Liver (tissue), 8 donors: ENCODE measurements at regions not wholly inside any gene's neighbourhood (a gene's known extent, or its start where the extent isn't known, plus 50 kb on each side); places are given as distances from the start of the nearest gene placed in this dataset.

ENCODE experiments used
- DNase-seq: peaks from one replicate; pipeline ENCODE4 v3.0.0-alpha.2; 2017; ENCODE audit warnings: low spot score
- H3K27ac ChIP-seq, 2 donors: one replicate each; pipeline ENCODE4 v1.7.0; 2013; ENCODE audit warnings: inconsistent platforms in 2 of 2, low read length in 2 of 2, control low read depth in 1 of 2, low read depth in 1 of 2, mild to moderate bottlenecking in 1 of 2
- H3K27me3 ChIP-seq, 4 donors: one replicate each; pipeline versions ENCODE4 v1.6.1 to v1.7.0; 2013; ENCODE audit warnings: low read length in 3 of 4, inconsistent platforms in 1 of 4, mild to moderate bottlenecking in 1 of 4, moderate library complexity in 1 of 4; ENCODE audit not compliant: control insufficient read depth in 4 of 4, insufficient read depth in 4 of 4
- H3K36me3 ChIP-seq, 4 donors: one replicate each; pipeline versions ENCODE4 v1.6.1 to v1.7.0; 2013; ENCODE audit warnings: low read length in 3 of 4, mild to moderate bottlenecking in 3 of 4, low read depth in 1 of 4, moderate library complexity in 1 of 4; ENCODE audit not compliant: control insufficient read depth in 4 of 4, insufficient read depth in 3 of 4
- H3K4me1 ChIP-seq, 4 donors: one replicate each; pipeline versions ENCODE4 v1.6.1 to v1.7.0; 2013; ENCODE audit warnings: low read length in 3 of 4, mild to moderate bottlenecking in 3 of 4, moderate library complexity in 1 of 4; ENCODE audit not compliant: control insufficient read depth in 4 of 4, insufficient read depth in 4 of 4
- H3K4me3 ChIP-seq, 3 donors: one replicate each; pipeline versions ENCODE4 v1.6.1 to v1.7.0; 2013; ENCODE audit warnings: low read length in 3 of 3, control low read depth in 1 of 3, low read depth in 1 of 3, mild to moderate bottlenecking in 1 of 3
- H3K9ac ChIP-seq, 2 donors: one replicate each; pipeline ENCODE4 v1.7.0; 2013; ENCODE audit warnings: low read length in 2 of 2, mild to moderate bottlenecking in 2 of 2, moderate library complexity in 2 of 2, control low read depth in 1 of 2, low read depth in 1 of 2
- H3K9me3 ChIP-seq, 4 donors: one replicate each; pipeline versions ENCODE4 v1.6.1 to v1.7.0; 2013; ENCODE audit warnings: low read length in 3 of 4; ENCODE audit not compliant: control insufficient read depth in 4 of 4
- EGR1 ChIP-seq, 2 donors: IDR thresholded peaks; 2 replicates each; pipeline ENCODE4 v1.6.1; 2016 to 2018; ENCODE audit warnings: antibody characterized with exemption in 2 of 2, low read depth in 2 of 2
- FOXA1 ChIP-seq: IDR thresholded peaks from 2 replicates; pipeline ENCODE4 v1.6.1; 2016; ENCODE audit warnings: antibody characterized with exemption
- FOXA2 ChIP-seq: IDR thresholded peaks from 2 replicates; pipeline ENCODE4 v1.6.1; 2016; ENCODE audit warnings: antibody characterized with exemption
- GABPA ChIP-seq, 2 donors: IDR thresholded peaks in 1 of 2; conservative IDR thresholded peaks in 1 of 2; 2 replicates each; pipeline ENCODE4 v1.6.1; 2016; ENCODE audit warnings: antibody characterized with exemption in 2 of 2, mild to moderate bottlenecking in 1 of 2, moderate library complexity in 1 of 2
- HNF4A ChIP-seq, 2 donors: conservative IDR thresholded peaks; 2 replicates each; pipeline ENCODE4 v1.6.1; 2016; ENCODE audit warnings: antibody characterized with exemption in 2 of 2, mild to moderate bottlenecking in 2 of 2
- HNF4G ChIP-seq: IDR thresholded peaks from 2 replicates; pipeline ENCODE4 v1.6.1; 2016; ENCODE audit warnings: antibody characterized with exemption
- JUND ChIP-seq, 2 donors: IDR thresholded peaks; 2 replicates each; pipeline ENCODE4 v1.6.1; 2016; ENCODE audit warnings: antibody characterized with exemption in 2 of 2
- NR2F2 ChIP-seq: IDR thresholded peaks from 2 replicates; pipeline ENCODE4 v1.6.1; 2016; ENCODE audit warnings: antibody characterized with exemption
- RAD21 ChIP-seq, 2 donors: IDR thresholded peaks; 2 replicates each; pipeline ENCODE4 v1.6.1; 2016; ENCODE audit warnings: antibody characterized with exemption in 2 of 2, mild to moderate bottlenecking in 2 of 2
- RXRA ChIP-seq, 2 donors: IDR thresholded peaks; 2 replicates each; pipeline ENCODE4 v1.6.1; 2017 to 2018; ENCODE audit warnings: antibody characterized with exemption in 2 of 2, mild to moderate bottlenecking in 1 of 2
- SP1 ChIP-seq: IDR thresholded peaks from 2 replicates; pipeline ENCODE4 v1.6.1; 2018; ENCODE audit warnings: antibody characterized with exemption, mild to moderate bottlenecking
- TAF1 ChIP-seq: conservative IDR thresholded peaks from 2 replicates; pipeline ENCODE4 v1.6.1; 2016; ENCODE audit warnings: antibody characterized with exemption, mild to moderate bottlenecking
- YY1 ChIP-seq: IDR thresholded peaks from 2 replicates; pipeline ENCODE4 v1.6.1; 2016; ENCODE audit warnings: antibody characterized with exemption, mild to moderate bottlenecking
- WGBS: extraction: QIAGEN DNeasy Blood & Tissue Kit; methylation state at CpG from one replicate; pipeline ENCODE4 v1.1.7; 2013; 5-methylcytosine and 5-hydroxymethylcytosine counted together
- TF ChIP-seq, protein P1 (sequence below): IDR thresholded peaks from 2 replicates; pipeline ENCODE4 v1.6.1; 2016; ENCODE audit warnings: antibody characterized with exemption
- TF ChIP-seq, protein P2 (sequence below): IDR thresholded peaks from 2 replicates; pipeline ENCODE4 v1.6.1; 2016; ENCODE audit warnings: antibody characterized with exemption, mild to moderate bottlenecking
- TF ChIP-seq, protein P3 (sequence below): IDR thresholded peaks from 2 replicates; pipeline ENCODE4 v1.6.1; 2016; ENCODE audit warnings: antibody characterized with exemption
- TF ChIP-seq, protein P4 (sequence below): IDR thresholded peaks from 2 replicates; pipeline ENCODE4 v1.6.1; 2016; ENCODE audit warnings: antibody characterized with exemption
- TF ChIP-seq, protein P5 (sequence below): fragments of 150-350 bp; IDR thresholded peaks from 2 replicates; pipeline ENCODE4 v1.5.1; 2017; ENCODE audit warnings: improper control_type of control experiment, low read depth, low read length; ENCODE audit not compliant: missing input control
- donor health status: healthy.
- donor health status: healthy.
- donor health status: healthy.
- donor health status: healthy.
- donor health status: healthy.

DNA sequence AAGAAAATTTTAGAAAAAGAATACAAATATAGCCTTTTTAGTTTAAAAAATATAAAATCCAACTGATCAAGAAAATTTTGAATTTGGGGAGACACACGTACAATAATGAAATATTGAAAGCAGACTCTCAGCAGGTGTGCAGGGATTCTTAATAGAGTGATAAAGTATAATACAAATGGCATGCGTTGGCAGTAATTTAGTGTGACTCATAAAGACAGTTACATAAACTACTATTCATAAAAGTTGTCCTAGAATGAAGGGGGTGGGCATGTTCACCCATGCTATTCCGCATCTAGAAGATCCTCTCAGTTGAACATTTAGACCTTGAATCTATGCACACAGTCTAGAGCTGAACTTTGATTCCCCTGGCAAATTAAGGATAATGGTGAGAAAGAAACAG lies 200.4 kb upstream of the AVPR1A start:
- Histone ChIP-seq H3K9me3 (no peaks in the 10 kb centered on the region), H3K27me3 (no peaks in the 10 kb centered on the region), H3K27ac (no peak overlapping the region), H3K9ac (no peak overlapping the region), H3K4me1 (no peaks in the 10 kb centered on the region), H3K4me3 (no peak overlapping the region), H3K36me3 (no peaks in the 10 kb centered on the region)
- DNase-seq: no peak
- WGBS: 83% methylated on average over 3 of the region's 3 CpGs
- TF ChIP-seq NR2F2: no peak
- TF ChIP-seq, protein P1, sequence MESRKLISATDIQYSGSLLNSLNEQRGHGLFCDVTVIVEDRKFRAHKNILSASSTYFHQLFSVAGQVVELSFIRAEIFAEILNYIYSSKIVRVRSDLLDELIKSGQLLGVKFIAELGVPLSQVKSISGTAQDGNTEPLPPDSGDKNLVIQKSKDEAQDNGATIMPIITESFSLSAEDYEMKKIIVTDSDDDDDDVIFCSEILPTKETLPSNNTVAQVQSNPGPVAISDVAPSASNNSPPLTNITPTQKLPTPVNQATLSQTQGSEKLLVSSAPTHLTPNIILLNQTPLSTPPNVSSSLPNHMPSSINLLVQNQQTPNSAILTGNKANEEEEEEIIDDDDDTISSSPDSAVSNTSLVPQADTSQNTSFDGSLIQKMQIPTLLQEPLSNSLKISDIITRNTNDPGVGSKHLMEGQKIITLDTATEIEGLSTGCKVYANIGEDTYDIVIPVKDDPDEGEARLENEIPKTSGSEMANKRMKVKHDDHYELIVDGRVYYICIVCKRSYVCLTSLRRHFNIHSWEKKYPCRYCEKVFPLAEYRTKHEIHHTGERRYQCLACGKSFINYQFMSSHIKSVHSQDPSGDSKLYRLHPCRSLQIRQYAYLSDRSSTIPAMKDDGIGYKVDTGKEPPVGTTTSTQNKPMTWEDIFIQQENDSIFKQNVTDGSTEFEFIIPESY: no peak
- TF ChIP-seq HNF4A (conservative IDR thresholded peaks at IDR 0.05): no peak
- TF ChIP-seq, protein P2, sequence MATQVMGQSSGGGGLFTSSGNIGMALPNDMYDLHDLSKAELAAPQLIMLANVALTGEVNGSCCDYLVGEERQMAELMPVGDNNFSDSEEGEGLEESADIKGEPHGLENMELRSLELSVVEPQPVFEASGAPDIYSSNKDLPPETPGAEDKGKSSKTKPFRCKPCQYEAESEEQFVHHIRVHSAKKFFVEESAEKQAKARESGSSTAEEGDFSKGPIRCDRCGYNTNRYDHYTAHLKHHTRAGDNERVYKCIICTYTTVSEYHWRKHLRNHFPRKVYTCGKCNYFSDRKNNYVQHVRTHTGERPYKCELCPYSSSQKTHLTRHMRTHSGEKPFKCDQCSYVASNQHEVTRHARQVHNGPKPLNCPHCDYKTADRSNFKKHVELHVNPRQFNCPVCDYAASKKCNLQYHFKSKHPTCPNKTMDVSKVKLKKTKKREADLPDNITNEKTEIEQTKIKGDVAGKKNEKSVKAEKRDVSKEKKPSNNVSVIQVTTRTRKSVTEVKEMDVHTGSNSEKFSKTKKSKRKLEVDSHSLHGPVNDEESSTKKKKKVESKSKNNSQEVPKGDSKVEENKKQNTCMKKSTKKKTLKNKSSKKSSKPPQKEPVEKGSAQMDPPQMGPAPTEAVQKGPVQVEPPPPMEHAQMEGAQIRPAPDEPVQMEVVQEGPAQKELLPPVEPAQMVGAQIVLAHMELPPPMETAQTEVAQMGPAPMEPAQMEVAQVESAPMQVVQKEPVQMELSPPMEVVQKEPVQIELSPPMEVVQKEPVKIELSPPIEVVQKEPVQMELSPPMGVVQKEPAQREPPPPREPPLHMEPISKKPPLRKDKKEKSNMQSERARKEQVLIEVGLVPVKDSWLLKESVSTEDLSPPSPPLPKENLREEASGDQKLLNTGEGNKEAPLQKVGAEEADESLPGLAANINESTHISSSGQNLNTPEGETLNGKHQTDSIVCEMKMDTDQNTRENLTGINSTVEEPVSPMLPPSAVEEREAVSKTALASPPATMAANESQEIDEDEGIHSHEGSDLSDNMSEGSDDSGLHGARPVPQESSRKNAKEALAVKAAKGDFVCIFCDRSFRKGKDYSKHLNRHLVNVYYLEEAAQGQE: no peak
- TF ChIP-seq, protein P3, sequence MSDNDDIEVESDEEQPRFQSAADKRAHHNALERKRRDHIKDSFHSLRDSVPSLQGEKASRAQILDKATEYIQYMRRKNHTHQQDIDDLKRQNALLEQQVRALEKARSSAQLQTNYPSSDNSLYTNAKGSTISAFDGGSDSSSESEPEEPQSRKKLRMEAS: no peak
- TF ChIP-seq FOXA1: no peak
- TF ChIP-seq RAD21 (IDR thresholded peaks at IDR 0.05): no peak
- TF ChIP-seq JUND (IDR thresholded peaks at IDR 0.05): no peak
- TF ChIP-seq TAF1: no peak
- TF ChIP-seq RXRA (IDR thresholded peaks at IDR 0.05): no peak
- no peak for TF ChIP-seq EGR1 (IDR thresholded peaks at IDR 0.05; ENCODE audit: low read depth in 2 of 2)
- TF ChIP-seq FOXA2: no peak
- no peak for TF ChIP-seq HNF4G
- TF ChIP-seq, protein P4, sequence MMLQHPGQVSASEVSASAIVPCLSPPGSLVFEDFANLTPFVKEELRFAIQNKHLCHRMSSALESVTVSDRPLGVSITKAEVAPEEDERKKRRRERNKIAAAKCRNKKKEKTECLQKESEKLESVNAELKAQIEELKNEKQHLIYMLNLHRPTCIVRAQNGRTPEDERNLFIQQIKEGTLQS: no peak
- no peak for TF ChIP-seq YY1
- TF ChIP-seq, protein P5, sequence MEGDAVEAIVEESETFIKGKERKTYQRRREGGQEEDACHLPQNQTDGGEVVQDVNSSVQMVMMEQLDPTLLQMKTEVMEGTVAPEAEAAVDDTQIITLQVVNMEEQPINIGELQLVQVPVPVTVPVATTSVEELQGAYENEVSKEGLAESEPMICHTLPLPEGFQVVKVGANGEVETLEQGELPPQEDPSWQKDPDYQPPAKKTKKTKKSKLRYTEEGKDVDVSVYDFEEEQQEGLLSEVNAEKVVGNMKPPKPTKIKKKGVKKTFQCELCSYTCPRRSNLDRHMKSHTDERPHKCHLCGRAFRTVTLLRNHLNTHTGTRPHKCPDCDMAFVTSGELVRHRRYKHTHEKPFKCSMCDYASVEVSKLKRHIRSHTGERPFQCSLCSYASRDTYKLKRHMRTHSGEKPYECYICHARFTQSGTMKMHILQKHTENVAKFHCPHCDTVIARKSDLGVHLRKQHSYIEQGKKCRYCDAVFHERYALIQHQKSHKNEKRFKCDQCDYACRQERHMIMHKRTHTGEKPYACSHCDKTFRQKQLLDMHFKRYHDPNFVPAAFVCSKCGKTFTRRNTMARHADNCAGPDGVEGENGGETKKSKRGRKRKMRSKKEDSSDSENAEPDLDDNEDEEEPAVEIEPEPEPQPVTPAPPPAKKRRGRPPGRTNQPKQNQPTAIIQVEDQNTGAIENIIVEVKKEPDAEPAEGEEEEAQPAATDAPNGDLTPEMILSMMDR: no peak
- TF ChIP-seq GABPA (IDR thresholded peaks at IDR 0.05 in 1 of 2, conservative IDR thresholded peaks at IDR 0.05 in 1 of 2): no peak
- TF ChIP-seq SP1: no peak

DNA sequence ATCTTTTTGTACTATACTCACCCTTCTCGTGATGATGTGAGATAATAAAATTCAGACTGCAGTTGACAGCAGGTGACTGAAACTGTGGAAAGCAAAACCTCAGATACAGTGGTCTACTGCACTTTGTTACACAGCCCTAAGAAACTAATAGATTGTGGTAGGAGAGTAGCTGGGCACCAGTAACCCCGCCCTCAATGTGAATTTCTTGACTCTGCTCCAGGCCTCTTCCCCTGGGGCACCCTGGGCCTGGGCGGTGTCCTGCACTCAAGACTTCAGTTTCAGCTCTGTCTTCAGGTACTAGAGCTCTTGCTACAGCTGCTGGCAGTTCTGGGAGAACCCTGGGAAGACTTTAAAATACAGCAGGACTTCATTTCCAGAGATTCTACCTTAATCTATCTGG lies 197.6 kb upstream of the AVPR1A start:
- DNase-seq: no peak
- Histone ChIP-seq H3K27ac (no peak overlapping the region), H3K4me3 (no peak overlapping the region), H3K36me3 (no peaks in the 10 kb centered on the region), H3K9me3 (no peaks in the 10 kb centered on the region), H3K9ac (no peak overlapping the region), H3K4me1 (no peaks in the 10 kb centered on the region), H3K27me3 (no peaks in the 10 kb centered on the region)
- WGBS: 68% methylated on average over 3 of the region's 3 CpGs
- TF ChIP-seq, protein P4: no peak
- TF ChIP-seq, protein P1: no peak
- TF ChIP-seq EGR1 (IDR thresholded peaks at IDR 0.05; ENCODE audit: low read depth in 2 of 2) (no peak), TAF1 (no peak), SP1 (no peak), HNF4G (no peak), FOXA1 (no peak), RAD21 (IDR thresholded peaks at IDR 0.05) (no peak), FOXA2 (no peak), HNF4A (conservative IDR thresholded peaks at IDR 0.05) (no peak), NR2F2 (no peak), YY1 (no peak), RXRA (IDR thresholded peaks at IDR 0.05) (no peak), JUND (IDR thresholded peaks at IDR 0.05) (no peak)
- TF ChIP-seq, protein P3: no peak
- TF ChIP-seq, protein P5: no peak
